ENCODE measurements at regions not wholly inside any gene's neighbourhood (a gene's known extent, or its start where the extent isn't known, plus 50 kb on each side); places are given as distances from the start of the nearest gene placed in this dataset.

DNA sequence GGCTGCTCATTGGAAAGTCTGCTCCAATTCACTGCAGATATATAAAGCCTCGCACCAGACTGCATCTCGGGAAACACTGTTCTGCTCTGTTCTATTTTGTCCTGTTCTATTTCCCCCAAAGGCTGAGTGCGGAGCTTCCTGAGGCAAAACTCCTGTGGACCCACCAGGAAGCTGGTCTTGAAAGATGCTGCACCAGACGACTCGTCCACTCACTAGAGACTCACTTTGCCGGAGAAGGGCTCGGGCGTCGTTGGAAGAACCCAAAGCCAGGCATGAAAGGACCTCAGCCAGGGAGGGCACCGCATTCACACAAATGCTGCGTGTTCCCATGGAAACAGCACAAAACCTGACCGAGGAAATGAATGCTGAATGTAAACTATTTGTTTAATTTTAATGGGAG, 331.2 kb upstream of the SFSWAP start:
- TF ChIP-seq, protein P1, sequence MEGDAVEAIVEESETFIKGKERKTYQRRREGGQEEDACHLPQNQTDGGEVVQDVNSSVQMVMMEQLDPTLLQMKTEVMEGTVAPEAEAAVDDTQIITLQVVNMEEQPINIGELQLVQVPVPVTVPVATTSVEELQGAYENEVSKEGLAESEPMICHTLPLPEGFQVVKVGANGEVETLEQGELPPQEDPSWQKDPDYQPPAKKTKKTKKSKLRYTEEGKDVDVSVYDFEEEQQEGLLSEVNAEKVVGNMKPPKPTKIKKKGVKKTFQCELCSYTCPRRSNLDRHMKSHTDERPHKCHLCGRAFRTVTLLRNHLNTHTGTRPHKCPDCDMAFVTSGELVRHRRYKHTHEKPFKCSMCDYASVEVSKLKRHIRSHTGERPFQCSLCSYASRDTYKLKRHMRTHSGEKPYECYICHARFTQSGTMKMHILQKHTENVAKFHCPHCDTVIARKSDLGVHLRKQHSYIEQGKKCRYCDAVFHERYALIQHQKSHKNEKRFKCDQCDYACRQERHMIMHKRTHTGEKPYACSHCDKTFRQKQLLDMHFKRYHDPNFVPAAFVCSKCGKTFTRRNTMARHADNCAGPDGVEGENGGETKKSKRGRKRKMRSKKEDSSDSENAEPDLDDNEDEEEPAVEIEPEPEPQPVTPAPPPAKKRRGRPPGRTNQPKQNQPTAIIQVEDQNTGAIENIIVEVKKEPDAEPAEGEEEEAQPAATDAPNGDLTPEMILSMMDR (IDR thresholded peaks at IDR 0.05), result no peak
- TF ChIP-seq POLR2A (IDR thresholded peaks at IDR 0.05), result no peak
